ENCODE measurements at regions not wholly inside any gene's neighbourhood (a gene's known extent, or its start where the extent isn't known, plus 50 kb on each side); places are given as distances from the start of the nearest gene placed in this dataset.
A peak's percentile ranks its signal among the peaks of the same experiment; 100 is the strongest.

GRCh38 chr14:73800970-73801515 is 50.6 kb upstream of the PTGR2 start:
- DNase-seq: no peak

GRCh38 chr14:73797543-73798265 is 53.9 kb upstream of the PTGR2 start:
- DNase-seq: no peak

GRCh38 chr14:73796893-73797542 is 54.6 kb upstream of the PTGR2 start:
- DNase-seq: no peak

- DNase-seq: no peak
Observed at GRCh38 chr14:73796415-73796814, 55.2 kb upstream of the PTGR2 start.

- DNase-seq: no peak
Observed at GRCh38 chr14:73795974-73796373, 55.7 kb upstream of the PTGR2 start.

GRCh38 chr14:73795466-73795865 is 56.2 kb upstream of the PTGR2 start:
- DNase-seq: no peak

GRCh38 chr14:73794146-73794545 is 57.5 kb upstream of the PTGR2 start:
- DNase-seq: no peak

GRCh38 chr14:73792481-73792880 is 59.1 kb upstream of the PTGR2 start:
- DNase-seq: no peak

- no peak for DNase-seq
Observed at GRCh38 chr14:73789989-73790581, 61.5 kb upstream of the PTGR2 start.

- no peak for DNase-seq
Observed at GRCh38 chr14:73788701-73789551, 62.7 kb upstream of the PTGR2 start.

- no peak for DNase-seq
Observed at GRCh38 chr14:73788317-73788598, 63.4 kb upstream of the PTGR2 start.

GRCh38 chr14:73787486-73788316 is 63.9 kb upstream of the PTGR2 start:
- peak; percentile 68 to 74 for DNase-seq

- DNase-seq: peak; percentile 67 to 78
Observed at GRCh38 chr14:73786636-73787485, 64.8 kb upstream of the PTGR2 start.

GRCh38 chr14:73785834-73786635 is 65.6 kb upstream of the PTGR2 start:
- peak; percentile 74 to 78 for DNase-seq

GRCh38 chr14:73785336-73785833 is 66.2 kb upstream of the PTGR2 start:
- DNase-seq: no peak

GRCh38 chr14:73784988-73785313 is 66.7 kb upstream of the PTGR2 start:
- DNase-seq: no peak

- no peak for DNase-seq
Observed at GRCh38 chr14:73784181-73784987, 67.2 kb upstream of the PTGR2 start.

- no peak for DNase-seq
Observed at GRCh38 chr14:73783107-73783727, 68.4 kb upstream of the PTGR2 start.

GRCh38 chr14:73782623-73783022 is 68.4 kb upstream of the PNMA1 start:
- no peak for DNase-seq
